GM12891 (cell line): ENCODE measurements at regions not wholly inside any gene's neighbourhood (a gene's known extent, or its start where the extent isn't known, plus 50 kb on each side); places are given as distances from the start of the nearest gene placed in this dataset.

Source experiments
- DNase-seq: peaks from one replicate; pipeline ENCODE4 v3.0.0; 2011; ENCODE audit warnings: low spot score; ENCODE audit not compliant: insufficient read length
- FAIRE-seq: peaks from 2 replicates; lab custom pipeline; 2011; peaks lifted over from hg19 to GRCh38; lab: Jason Lieb, UNC
- PAX5 ChIP-seq: IDR thresholded peaks from 2 replicates; pipeline ENCODE4 v1.6.1; 2011; ENCODE audit warnings: low read length, moderate library complexity, mild to moderate bottlenecking; ENCODE audit not compliant: insufficient read depth, severe bottlenecking
- POLR2A ChIP-seq: IDR thresholded peaks from 2 replicates; pipeline ENCODE4 v1.6.1; 2011; ENCODE audit warnings: low read depth, low read length, control low read depth
- POLR2AphosphoS5 ChIP-seq: IDR thresholded peaks from 2 replicates; pipeline ENCODE4 v1.6.1; 2011; ENCODE audit warnings: low read depth, low read length, control low read depth
- POU2F2 ChIP-seq: IDR thresholded peaks from 2 replicates; pipeline ENCODE4 v1.6.1; 2011; ENCODE audit warnings: low read depth, mild to moderate bottlenecking, control low read depth, low read length, moderate library complexity
- SPI1 ChIP-seq: IDR thresholded peaks from 2 replicates; pipeline ENCODE4 v1.6.1; 2011; ENCODE audit warnings: low read depth, low read length, control low read depth
- TAF1 ChIP-seq: IDR thresholded peaks from 2 replicates; pipeline ENCODE4 v1.6.1; 2011; ENCODE audit warnings: low read depth, low read length, control low read depth

DNA sequence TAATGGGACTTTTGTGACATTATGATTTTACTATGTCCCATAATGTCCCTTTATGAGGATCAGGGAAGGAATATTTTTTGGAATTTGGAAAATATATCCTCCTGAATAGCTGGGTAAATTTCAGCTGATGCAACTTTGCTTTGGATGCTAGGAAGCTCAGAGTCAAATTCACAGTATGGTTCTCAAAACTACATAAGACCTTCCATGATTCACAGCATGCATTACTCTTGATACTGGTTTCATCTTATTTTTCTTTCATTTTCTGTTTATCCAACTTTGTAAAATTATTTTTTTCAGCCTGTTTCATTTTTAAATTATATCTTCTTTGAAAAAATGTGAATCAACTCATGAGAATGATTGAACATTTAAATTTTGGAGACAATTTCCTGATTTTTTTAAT, 160.2 kb downstream of the ATP6V1G3 start:
- DNase-seq = no peak
- no peak for FAIRE-seq
- no peak for TF ChIP-seq TAF1
- TF ChIP-seq POU2F2 = no peak
- TF ChIP-seq PAX5 = no peak
- TF ChIP-seq SPI1 = no peak
- no peak for TF ChIP-seq POLR2A
- no peak for TF ChIP-seq POLR2AphosphoS5

- TF ChIP-seq PAX5 = no peak
- no peak for FAIRE-seq
Measured at GRCh38 chr1:198377702-198378101, 162.8 kb downstream of the ATP6V1G3 start.

GRCh38 chr1:198374288-198374687, 166.2 kb downstream of the ATP6V1G3 start:
- DNase-seq = no peak
- FAIRE-seq = no peak
- TF ChIP-seq PAX5 (no peak), POLR2AphosphoS5 (no peak), POU2F2 (no peak), POLR2A (no peak), SPI1 (no peak), TAF1 (no peak)

More at GRCh38 chr1:198377702-198378101, 162.8 kb downstream of the ATP6V1G3 start:
- DNase-seq = no peak

DNA sequence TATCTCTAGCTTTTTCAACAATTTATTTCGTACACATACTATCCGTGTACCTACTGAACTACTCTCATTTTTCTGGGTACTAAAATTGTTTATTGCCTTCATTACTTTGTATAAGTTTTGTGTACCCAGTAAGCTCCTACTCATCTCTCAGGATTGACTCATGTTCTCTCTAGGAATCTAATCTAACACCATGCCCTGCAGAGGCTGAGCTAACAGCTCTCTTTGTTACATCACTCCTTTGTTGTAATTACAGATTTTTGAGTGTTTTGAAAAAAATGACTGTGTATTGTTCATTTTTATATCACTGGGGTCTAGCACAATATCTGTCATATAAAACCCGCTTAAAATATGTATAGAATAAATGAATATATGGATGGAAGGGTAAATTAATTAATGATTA, 167.1 kb downstream of the ATP6V1G3 start:
- DNase-seq (no peak), FAIRE-seq (no peak)
- TF ChIP-seq POU2F2 (no peak), TAF1 (no peak), PAX5 (no peak), SPI1 (no peak), POLR2AphosphoS5 (no peak), POLR2A (no peak)
